Prostate gland (tissue), 2 donors: ENCODE measurements at regions not wholly inside any gene's neighbourhood (a gene's known extent, or its start where the extent isn't known, plus 50 kb on each side); places are given as distances from the start of the nearest gene placed in this dataset.

Source experiments
- CTCF ChIP-seq, 4 experiments: fragments of 200-600 bp in 2 of 4; fragments of 450-650 bp in 2 of 4; sonication (generic) in 2 of 4; IDR thresholded peaks; 1 replicate in 3 of 4; 2 replicates in 1 of 4; pipeline ENCODE4 v1.5.1; 2016 to 2019; ENCODE audit warnings: antibody characterized with exemption in 4 of 4, mild to moderate bottlenecking in 2 of 4, moderate library complexity in 2 of 4
- POLR2A ChIP-seq: fragments of 450-650 bp; IDR thresholded peaks from one replicate; pipeline ENCODE4 v1.6.1; 2016; ENCODE audit warnings: antibody characterized with exemption, mild to moderate bottlenecking
- POLR2AphosphoS5 ChIP-seq: sonication (generic); formaldehyde crosslinking; IDR thresholded peaks from one replicate; pipeline ENCODE4 v1.6.1; 2017; ENCODE audit warnings: antibody characterized with exemption

GRCh38 chr11:45048870-45049691 lies 97.4 kb upstream of the PRDM11 start:
- TF ChIP-seq CTCF (IDR thresholded peaks at IDR 0.05) (no peak), POLR2A (no peak), POLR2AphosphoS5 (no peak)
